GM13977 (cell line): ENCODE measurements at regions not wholly inside any gene's neighbourhood (a gene's known extent, or its start where the extent isn't known, plus 50 kb on each side); places are given as distances from the start of the nearest gene placed in this dataset.

Experiments
- DNase-seq: peaks from one replicate; pipeline ENCODE4 v3.0.0; 2012; ENCODE audit warnings: low spot score
- in situ Hi-C: fragments of 300-500 bp; cut with MboI; formaldehyde crosslinking; loops from one replicate; pipeline ENCODE4 v1.12.0; 2022; ENCODE audit warnings: low sequenced_read_pairs, low pct_unique_long_range_greater_than_20kb, mixed read lengths, inconsistent platforms; ENCODE audit not compliant: unreplicated experiment
- TF ChIP-seq, protein P1 (sequence below): IDR thresholded peaks from 2 replicates; pipeline ENCODE4 v1.5.1; 2012; ENCODE audit warnings: mild to moderate bottlenecking, control low read depth; ENCODE audit not compliant: insufficient read depth; ENCODE audit errors: extremely low read depth, missing control alignments

DNA sequence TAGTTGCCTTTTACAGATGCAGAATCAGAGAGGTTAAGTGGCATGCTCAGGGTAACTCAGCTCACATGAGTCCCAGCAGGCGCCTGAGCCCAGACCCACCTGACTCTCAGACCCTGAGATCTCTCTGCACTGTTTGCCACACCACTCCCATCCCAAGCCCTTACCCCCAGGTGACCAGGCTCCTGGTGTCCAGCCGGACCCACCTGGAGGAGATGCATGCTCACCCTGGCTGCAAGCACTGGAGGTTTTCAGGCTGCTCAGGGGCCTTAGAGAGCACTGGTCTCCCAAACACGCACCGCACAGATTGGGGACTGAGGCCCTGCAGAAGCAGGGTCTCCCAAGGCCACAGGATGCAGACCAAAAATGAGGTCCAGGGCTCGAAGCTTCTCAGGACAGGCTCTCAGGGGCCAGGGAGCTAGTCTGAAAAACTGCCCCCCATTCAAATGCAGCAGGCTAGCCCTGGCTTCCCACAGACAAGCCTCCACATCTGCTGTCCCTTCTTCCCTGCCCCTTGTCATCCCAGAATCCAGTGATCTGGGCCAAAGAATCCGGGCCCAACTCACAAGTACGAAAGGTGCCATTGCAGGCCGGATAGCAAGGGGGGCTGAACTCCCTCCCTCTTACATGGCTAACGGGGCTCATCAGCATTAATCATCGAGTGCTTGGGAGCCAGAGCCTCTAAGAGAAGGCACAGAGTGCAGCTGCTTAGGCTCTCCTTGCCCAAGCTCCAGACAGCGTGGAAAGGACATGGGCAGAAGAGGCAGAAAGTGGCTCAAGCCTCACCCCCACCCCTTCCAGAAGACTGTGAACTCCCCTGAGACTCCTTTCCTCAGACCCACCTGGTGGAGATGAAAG lies 90.2 kb upstream of the PRR20G start:
- DNase-seq = no peak
- in situ Hi-C loops = no loop called here
- TF ChIP-seq, protein P1, sequence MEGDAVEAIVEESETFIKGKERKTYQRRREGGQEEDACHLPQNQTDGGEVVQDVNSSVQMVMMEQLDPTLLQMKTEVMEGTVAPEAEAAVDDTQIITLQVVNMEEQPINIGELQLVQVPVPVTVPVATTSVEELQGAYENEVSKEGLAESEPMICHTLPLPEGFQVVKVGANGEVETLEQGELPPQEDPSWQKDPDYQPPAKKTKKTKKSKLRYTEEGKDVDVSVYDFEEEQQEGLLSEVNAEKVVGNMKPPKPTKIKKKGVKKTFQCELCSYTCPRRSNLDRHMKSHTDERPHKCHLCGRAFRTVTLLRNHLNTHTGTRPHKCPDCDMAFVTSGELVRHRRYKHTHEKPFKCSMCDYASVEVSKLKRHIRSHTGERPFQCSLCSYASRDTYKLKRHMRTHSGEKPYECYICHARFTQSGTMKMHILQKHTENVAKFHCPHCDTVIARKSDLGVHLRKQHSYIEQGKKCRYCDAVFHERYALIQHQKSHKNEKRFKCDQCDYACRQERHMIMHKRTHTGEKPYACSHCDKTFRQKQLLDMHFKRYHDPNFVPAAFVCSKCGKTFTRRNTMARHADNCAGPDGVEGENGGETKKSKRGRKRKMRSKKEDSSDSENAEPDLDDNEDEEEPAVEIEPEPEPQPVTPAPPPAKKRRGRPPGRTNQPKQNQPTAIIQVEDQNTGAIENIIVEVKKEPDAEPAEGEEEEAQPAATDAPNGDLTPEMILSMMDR = no peak

DNA sequence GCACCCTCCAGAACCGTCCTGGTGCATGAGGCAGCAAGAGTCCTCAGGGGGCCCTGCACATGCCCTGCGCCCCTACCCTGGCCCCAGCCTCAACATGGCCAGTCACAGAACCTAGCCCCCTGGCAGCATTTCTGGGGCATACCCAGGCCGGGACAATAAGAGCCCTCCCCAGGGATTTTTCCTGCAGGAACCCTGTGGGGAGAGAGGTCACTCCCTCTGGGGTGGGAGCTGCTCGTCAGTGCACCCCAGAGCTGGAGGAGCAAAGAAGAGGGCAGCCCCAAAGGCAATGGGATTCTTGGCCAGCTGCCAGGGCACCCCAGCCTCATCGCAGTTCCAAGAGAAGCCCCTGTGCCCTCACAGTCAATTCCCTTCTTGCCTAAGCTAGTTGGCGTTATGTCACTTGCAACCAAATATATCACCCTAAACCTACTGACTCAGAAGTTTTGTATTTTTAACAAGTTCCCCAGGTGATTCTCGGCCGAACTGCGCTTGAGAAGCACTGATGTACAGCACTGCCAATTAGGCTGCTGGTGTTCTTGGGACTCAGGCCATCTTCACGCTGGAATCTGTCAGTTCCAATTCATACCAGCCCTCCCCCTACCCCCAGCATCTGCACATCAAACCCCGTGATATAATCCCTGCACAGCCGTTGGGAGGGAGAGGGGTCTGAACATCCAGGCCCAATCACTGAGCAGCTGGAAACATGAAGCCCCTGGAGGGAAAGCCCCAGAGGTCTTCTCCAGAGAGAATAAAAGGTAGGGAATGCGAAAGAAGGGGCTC lies 87.5 kb upstream of the PRR20G start:
- TF ChIP-seq, protein P1 = no peak
- DNase-seq = no peak
- in situ Hi-C loops = no loop called here

DNA sequence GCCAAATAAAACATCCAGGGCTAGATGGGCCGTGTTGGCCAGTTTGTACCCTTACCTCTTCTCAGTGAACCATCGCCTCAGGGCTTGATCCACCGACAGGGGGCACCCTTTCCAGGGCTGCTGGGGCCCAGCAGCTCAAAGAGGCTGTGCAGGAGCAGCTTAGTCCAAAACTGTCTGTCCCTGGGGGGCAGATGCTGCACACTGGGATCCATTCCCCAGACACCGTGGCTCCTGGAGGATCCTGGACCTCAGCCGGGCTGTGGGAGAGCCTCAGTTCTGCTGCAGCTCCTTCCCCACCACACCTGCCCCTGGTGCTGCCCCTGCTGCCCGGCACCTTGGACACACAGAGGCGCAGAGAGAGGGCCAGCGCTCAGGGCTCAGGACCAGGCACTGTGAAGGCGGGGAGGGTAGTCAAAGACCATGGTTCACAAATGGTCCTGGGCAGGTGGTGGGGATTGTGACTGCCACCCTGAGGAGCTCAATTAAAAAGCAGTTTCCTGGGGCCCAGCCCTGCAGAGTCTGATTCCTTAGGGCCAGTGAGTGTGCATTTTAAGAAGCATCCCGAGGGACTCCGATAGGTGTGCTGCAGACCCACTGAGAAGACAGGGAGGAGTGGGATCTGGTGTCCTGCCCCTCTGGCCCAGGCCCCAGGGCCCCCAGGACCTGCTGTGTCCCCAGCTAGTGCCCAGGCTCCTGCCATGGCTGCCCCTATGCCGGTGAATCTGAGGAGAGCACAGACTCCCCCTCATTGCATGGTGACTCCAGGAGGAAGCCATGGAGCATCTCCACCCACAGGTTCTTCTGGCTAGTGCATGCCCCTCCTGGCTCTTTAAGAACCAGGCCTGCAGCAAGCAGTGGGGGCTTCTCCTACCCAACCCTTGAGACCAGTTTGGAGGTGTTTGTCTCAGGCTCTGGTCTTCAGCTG lies 86.5 kb upstream of the PRR20G start:
- in situ Hi-C loops = no loop called here
- DNase-seq = peak; percentile 53
- TF ChIP-seq, protein P1 = peak; percentile 59

DNA sequence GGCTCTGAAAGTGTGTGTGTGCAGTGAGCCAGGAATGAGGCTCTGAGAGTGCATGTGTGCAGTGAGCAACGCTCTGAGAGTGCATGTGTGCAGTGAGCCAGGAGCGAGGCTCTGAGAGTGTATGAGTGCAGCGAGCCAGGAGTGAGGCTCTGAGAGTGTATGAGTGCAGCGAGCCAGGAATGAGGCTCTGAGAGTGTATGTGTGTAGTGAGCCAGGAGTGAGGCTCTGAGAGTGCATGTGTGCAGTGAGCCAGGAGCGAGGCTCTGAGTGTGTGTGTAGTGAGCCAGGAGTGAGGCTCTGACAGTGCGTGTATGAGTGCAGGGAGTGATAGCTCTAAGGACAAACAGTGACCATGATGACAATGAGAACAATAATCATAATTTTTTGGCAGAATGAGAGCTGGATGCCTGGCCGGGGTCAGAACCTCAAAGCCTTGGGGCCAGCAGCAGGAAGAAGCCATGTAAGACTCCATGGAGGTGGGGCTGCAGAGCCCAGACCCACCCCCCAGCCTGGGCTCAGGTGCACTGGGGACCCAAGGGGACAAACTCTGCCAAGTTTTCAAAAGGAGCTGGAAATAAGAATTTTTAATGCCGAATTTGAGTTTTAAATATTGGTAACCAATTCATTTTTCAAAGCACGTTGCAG lies 85.7 kb upstream of the PRR20G start:
- no peak for DNase-seq
- in situ Hi-C loops = no loop called here
- TF ChIP-seq, protein P1 = no peak

DNA sequence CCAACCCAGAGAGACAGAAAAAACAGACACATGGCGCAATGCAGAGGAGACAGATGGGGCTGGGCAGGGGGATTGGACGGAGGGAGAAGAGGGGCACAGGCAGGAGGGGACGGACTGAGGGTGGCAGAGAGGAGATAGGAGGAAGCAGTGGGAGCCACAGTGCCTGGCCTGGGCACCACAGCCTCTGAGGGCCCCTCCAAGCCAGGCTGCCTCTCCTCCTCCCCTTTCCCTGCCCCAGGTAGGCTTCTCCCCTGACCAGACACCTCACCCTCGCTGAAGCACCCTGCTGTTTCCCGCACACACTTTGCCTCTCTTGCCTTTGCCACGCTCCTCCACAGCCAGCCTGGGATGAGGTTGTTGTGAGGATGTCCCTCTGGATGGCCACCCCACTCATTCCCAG lies 84.0 kb upstream of the PRR20G start:
- in situ Hi-C loops = no loop called here
- TF ChIP-seq, protein P1 = no peak
- no peak for DNase-seq

DNA sequence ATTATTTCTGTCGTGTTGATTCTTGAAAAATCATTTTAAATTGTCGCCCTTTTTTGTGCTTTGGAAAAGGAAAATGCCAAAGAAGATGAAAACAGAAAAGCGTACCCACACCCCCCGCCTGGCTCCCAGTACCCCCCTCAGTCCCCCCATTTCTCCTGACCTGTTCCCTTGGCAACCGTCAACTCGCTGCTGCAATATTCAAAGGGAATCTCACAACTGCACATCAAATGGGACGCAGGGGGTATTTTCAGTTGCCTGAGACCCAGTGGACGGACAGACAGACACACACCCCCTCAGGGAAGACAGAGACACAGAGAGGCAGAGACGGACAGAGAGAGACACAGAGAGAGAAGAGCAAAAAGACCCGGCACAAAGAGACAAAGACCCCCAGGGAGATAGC lies 83.5 kb upstream of the PRR20G start:
- in situ Hi-C loops = no loop called here
- TF ChIP-seq, protein P1 = no peak
- DNase-seq = no peak
